ENCODE measurements at regions not wholly inside any gene's neighbourhood (a gene's known extent, or its start where the extent isn't known, plus 50 kb on each side); places are given as distances from the start of the nearest gene placed in this dataset.

DNA sequence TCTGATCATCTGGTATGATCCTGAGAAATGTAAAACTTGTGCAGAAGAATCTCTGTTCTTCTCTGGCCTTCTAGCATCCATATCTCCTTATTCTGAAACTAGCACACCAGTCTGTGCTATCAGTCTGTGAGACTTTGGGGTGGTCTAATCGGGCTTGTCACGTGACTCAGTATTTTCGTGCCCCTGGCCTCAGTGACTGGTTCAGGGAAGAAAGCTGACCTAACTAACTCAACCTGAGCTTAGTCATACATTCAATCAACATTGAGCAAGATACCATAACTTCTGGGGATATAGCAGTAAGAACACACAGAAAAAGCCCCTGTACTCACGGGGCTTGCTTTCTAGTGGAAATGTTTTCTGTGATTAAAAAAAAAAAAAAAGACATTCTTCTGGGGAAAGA is 109.3 kb downstream of the DKK1 start:
- TF ChIP-seq, protein P1, sequence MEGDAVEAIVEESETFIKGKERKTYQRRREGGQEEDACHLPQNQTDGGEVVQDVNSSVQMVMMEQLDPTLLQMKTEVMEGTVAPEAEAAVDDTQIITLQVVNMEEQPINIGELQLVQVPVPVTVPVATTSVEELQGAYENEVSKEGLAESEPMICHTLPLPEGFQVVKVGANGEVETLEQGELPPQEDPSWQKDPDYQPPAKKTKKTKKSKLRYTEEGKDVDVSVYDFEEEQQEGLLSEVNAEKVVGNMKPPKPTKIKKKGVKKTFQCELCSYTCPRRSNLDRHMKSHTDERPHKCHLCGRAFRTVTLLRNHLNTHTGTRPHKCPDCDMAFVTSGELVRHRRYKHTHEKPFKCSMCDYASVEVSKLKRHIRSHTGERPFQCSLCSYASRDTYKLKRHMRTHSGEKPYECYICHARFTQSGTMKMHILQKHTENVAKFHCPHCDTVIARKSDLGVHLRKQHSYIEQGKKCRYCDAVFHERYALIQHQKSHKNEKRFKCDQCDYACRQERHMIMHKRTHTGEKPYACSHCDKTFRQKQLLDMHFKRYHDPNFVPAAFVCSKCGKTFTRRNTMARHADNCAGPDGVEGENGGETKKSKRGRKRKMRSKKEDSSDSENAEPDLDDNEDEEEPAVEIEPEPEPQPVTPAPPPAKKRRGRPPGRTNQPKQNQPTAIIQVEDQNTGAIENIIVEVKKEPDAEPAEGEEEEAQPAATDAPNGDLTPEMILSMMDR (conservative IDR thresholded peaks at IDR 0.05; ENCODE audit: low read depth, low read length), result no peak
- TF ChIP-seq EZH2phosphoT487 (IDR thresholded peaks at IDR 0.05; ENCODE audit: borderline replicate concordance, low read length) (no peak), EZH2 (IDR thresholded peaks at IDR 0.05; ENCODE audit: low read length, unreplicated experiment) (no peak)
